ENCODE measurements at regions not wholly inside any gene's neighbourhood (a gene's known extent, or its start where the extent isn't known, plus 50 kb on each side); places are given as distances from the start of the nearest gene placed in this dataset.

DNA sequence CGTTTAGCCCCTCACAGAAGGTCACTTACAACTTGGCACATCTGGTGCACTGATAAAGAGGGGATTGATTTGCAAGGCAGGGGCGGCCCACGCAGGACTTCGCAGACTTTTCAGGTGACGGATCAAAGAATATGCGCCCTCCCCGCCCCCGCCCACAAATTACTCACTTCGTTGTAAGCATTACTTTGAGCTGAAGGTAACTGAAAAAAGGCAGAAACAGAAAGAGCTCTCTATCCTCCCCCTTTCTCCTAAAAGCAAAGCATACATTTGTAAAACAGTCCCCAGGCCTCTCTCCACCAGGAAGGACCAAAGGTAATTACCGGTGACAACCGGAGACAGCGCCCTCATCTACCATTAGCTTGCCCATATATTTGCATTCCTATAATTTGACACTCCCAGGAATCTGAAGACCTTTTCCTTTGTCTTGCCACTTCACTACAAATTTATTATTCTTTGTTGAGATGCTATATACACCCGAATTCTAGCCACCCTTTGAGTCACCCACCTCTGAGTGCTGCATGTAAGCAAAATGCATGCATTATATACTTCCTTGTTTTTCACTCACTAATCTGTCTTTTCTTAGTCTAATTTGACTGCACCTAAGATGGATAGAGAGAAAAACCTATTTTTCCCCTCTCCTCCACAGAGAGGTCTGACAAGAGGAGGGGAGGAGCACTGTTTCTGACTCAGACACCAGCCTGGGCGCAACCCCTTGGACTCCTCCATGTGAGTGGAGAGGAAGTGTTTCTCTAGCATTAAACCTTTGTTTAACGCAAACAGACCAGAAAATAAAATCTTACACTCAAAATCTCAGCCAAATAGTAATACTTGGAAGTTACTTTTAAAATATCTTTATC lies 74.7 kb upstream of the SPIN1 start:
- TF ChIP-seq, protein P1, sequence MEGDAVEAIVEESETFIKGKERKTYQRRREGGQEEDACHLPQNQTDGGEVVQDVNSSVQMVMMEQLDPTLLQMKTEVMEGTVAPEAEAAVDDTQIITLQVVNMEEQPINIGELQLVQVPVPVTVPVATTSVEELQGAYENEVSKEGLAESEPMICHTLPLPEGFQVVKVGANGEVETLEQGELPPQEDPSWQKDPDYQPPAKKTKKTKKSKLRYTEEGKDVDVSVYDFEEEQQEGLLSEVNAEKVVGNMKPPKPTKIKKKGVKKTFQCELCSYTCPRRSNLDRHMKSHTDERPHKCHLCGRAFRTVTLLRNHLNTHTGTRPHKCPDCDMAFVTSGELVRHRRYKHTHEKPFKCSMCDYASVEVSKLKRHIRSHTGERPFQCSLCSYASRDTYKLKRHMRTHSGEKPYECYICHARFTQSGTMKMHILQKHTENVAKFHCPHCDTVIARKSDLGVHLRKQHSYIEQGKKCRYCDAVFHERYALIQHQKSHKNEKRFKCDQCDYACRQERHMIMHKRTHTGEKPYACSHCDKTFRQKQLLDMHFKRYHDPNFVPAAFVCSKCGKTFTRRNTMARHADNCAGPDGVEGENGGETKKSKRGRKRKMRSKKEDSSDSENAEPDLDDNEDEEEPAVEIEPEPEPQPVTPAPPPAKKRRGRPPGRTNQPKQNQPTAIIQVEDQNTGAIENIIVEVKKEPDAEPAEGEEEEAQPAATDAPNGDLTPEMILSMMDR (IDR thresholded peaks at IDR 0.05), result no peak
- ATAC-seq (ENCODE audit: low FRiP score) (no peak), DNase-seq (ENCODE audit: low spot score) (no peak)

DNA sequence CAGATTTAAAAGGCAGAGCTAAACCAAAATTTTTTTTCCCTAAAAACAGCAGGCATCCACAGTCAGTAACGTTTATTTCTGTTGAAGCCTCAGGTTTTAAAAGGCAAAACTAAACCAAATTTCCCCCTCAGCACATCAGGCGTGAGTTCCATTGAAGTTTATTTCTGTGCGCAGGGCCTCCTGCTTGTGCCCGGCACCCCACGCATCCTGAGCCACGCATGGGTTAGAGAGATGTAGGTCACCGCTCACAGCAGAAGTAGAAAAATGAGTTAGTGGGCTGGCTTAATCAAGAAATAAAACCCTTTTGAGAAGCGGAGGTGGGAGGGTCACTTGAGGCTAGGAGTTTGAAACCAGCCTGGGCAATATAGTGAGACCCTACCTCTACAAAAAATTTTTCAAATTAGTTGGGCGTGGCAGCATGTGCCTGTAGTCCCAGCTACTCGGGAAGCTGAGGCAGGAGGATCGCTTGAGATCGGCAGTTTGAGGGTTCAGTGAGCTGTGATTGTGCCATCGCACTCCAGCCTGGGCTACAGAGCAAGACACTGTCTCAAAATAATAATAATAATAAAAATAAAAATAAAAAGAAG lies 75.6 kb upstream of the SPIN1 start:
- ATAC-seq (ENCODE audit: low FRiP score), result no peak
- DNase-seq (ENCODE audit: low spot score), result no peak
- TF ChIP-seq, protein P1 (IDR thresholded peaks at IDR 0.05), result no peak

DNA sequence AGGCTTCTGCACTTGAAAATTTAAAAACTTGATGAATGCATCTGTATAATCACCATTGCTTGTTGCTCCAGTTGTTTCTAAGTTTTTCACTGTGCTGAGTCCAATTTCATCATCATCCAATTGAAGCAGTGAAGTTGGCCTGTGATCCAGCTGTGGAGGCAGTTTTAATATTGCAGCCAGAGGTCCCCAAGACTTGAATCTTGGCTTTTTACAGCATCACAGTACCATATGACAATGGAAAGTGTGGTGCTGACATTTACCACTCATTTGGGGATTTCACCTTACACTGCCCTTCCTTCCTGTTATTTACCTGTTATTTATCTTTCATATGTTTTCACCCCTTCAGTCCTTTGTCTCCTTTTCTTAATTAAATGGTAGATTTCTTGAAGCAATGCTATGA lies 76.2 kb upstream of the SPIN1 start:
- no peak for ATAC-seq (ENCODE audit: low FRiP score)
- TF ChIP-seq, protein P1 (IDR thresholded peaks at IDR 0.05), result no peak
- DNase-seq (ENCODE audit: low spot score), result no peak

DNA sequence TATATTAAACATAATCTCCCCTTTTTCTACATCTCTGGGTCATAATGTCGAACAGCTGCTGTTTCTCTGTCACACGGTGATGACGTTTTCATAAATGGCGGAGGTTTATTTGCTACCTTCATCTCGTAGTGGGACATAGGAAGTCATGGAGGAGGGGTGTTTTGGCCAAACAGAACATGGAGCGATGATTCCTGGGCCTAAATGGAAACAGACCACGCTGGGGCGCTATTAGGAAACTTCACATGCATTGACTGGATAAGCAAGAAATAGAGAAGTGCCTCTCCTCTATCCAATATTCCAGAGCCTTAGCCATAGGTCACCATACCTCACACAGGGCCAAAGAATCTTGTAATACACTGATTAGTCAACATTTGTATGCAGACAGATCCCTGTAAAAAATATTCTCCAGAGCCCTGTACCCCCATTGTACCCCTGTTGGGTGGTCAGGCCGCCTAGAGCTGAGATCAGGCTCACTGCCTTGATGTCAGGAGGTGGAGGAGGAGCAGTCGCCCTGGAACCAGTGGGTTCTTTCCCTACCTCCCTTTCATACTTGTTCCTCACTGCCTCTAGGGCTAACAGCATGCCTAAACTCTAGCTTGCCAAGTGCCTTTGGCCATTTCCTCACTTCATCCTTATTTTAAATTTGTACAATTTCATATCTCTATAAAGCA lies 77.8 kb upstream of the SPIN1 start:
- ATAC-seq (ENCODE audit: low FRiP score), result no peak
- no peak for DNase-seq (ENCODE audit: low spot score)
- TF ChIP-seq, protein P1 (IDR thresholded peaks at IDR 0.05), result no peak

GRCh38 chr9:88308831-88309560 lies 79.2 kb upstream of the SPIN1 start:
- DNase-seq (ENCODE audit: low spot score), result no peak
- ATAC-seq (ENCODE audit: low FRiP score), result no peak
- TF ChIP-seq, protein P1 (IDR thresholded peaks at IDR 0.05), result no peak

- ATAC-seq (ENCODE audit: low FRiP score) (no peak), DNase-seq (ENCODE audit: low spot score) (no peak)
- TF ChIP-seq, protein P1 (IDR thresholded peaks at IDR 0.05), result no peak
Measured at GRCh38 chr9:88307136-88307535, 81.1 kb upstream of the SPIN1 start.
